ENCODE measurements at regions not wholly inside any gene's neighbourhood (a gene's known extent, or its start where the extent isn't known, plus 50 kb on each side); places are given as distances from the start of the nearest gene placed in this dataset.

- no peaks in the 10 kb centered on the region for H3K27me3 ChIP-seq (ENCODE audit: insufficient read depth in 3 of 3, low read length in 2 of 3)
- H3K36me3 ChIP-seq (ENCODE audit: insufficient read depth in 1 of 2, low read depth in 1 of 2) = no peaks in the 10 kb centered on the region
- H3K9me3 ChIP-seq = no peaks in the 10 kb centered on the region
- no peak for TF ChIP-seq CTCF (IDR thresholded peaks at IDR 0.05)
- DNase-seq = no peak
- H3K4me1 ChIP-seq = no peaks in the 10 kb centered on the region
- intact Hi-C loops (cut with DNase I) = no loop called here
- no peak overlapping the region for H3K4me3 ChIP-seq
- no peak overlapping the region for H3K27ac ChIP-seq
- no peak for ATAC-seq
Observed at GRCh38 chr2:52082646-52083045, 1050.7 kb upstream of the NRXN1 start.

- no peak overlapping the region for H3K27ac ChIP-seq
- no peak for TF ChIP-seq CTCF (IDR thresholded peaks at IDR 0.05)
- intact Hi-C loops (cut with DNase I) = no loop called here
- DNase-seq = no peak
- H3K36me3 ChIP-seq (ENCODE audit: insufficient read depth in 1 of 2, low read depth in 1 of 2) = no peaks in the 10 kb centered on the region
- no peak overlapping the region for H3K4me3 ChIP-seq
- H3K27me3 ChIP-seq (ENCODE audit: insufficient read depth in 3 of 3, low read length in 2 of 3) = no peaks in the 10 kb centered on the region
- no peaks in the 10 kb centered on the region for H3K9me3 ChIP-seq
- ATAC-seq = no peak
- no peaks in the 10 kb centered on the region for H3K4me1 ChIP-seq
- WGBS, 3 donors = 76 to 89% (median 78%) methylated on average over 2 of the region's 2 CpGs
Observed at GRCh38 chr2:52079602-52080001, 1047.7 kb upstream of the NRXN1 start.

- intact Hi-C loops (cut with DNase I) = no loop called here
- Histone ChIP-seq H3K36me3 (ENCODE audit: insufficient read depth in 1 of 2, low read depth in 1 of 2) (no peaks in the 10 kb centered on the region), H3K9me3 (no peaks in the 10 kb centered on the region), H3K4me3 (no peak overlapping the region), H3K27ac (no peak overlapping the region), H3K27me3 (ENCODE audit: insufficient read depth in 3 of 3, low read length in 2 of 3) (no peaks in the 10 kb centered on the region), H3K4me1 (no peaks in the 10 kb centered on the region)
- no peak for ATAC-seq
- no peak for DNase-seq
- no peak for TF ChIP-seq CTCF (IDR thresholded peaks at IDR 0.05)
Observed at GRCh38 chr2:52077159-52077558, 1045.2 kb upstream of the NRXN1 start.

- Histone ChIP-seq H3K9me3 (no peaks in the 10 kb centered on the region), H3K4me1 (no peaks in the 10 kb centered on the region), H3K27me3 (ENCODE audit: insufficient read depth in 3 of 3, low read length in 2 of 3) (no peaks in the 10 kb centered on the region), H3K36me3 (ENCODE audit: insufficient read depth in 1 of 2, low read depth in 1 of 2) (no peaks in the 10 kb centered on the region), H3K4me3 (no peak overlapping the region), H3K27ac (no peak overlapping the region)
- intact Hi-C loops (cut with DNase I) = no loop called here
- ATAC-seq (no peak), DNase-seq (no peak)
- no peak for TF ChIP-seq CTCF (IDR thresholded peaks at IDR 0.05)
- WGBS, 3 donors = 34 to 52% (median 49%) methylated on average over 4 of the region's 4 CpGs
Observed at GRCh38 chr2:52074130-52074719, 1042.3 kb upstream of the NRXN1 start.

GRCh38 chr2:52072949-52073348 is 1041.0 kb upstream of the NRXN1 start:
- no peak for TF ChIP-seq CTCF (IDR thresholded peaks at IDR 0.05)
- intact Hi-C loops (cut with DNase I) = no loop called here
- ATAC-seq = no peak

More at GRCh38 chr2:52072949-52073348, 1041.0 kb upstream of the NRXN1 start:
- DNase-seq = no peak
- Histone ChIP-seq H3K27ac (no peak overlapping the region), H3K36me3 (ENCODE audit: insufficient read depth in 1 of 2, low read depth in 1 of 2) (no peaks in the 10 kb centered on the region), H3K4me3 (no peak overlapping the region), H3K9me3 (no peaks in the 10 kb centered on the region), H3K4me1 (no peaks in the 10 kb centered on the region), H3K27me3 (ENCODE audit: insufficient read depth in 3 of 3, low read length in 2 of 3) (no peaks in the 10 kb centered on the region)
- WGBS, 3 donors = 48 to 84% (median 71%) methylated on average over 2 of the region's 2 CpGs

Data from psoas muscle (tissue), 7 donors.